ENCODE measurements at regions not wholly inside any gene's neighbourhood (a gene's known extent, or its start where the extent isn't known, plus 50 kb on each side); places are given as distances from the start of the nearest gene placed in this dataset.

- no peak for DNase-seq (ENCODE audit: low read depth, low spot score)
- POLR2A ChIA-PET, result interaction anchor here (1.1 kb wide), 1 partner anchor 12 kb away, joined by 3 read pairs; no protein-coding TSS in a partner anchor
- CTCF ChIA-PET, result interaction anchor here (1.2 kb wide), 1 partner anchor 70 kb away, joined by 3 read pairs; no protein-coding TSS in a partner anchor
- no peak for TF ChIP-seq CTCF (IDR thresholded peaks at IDR 0.05; ENCODE audit: insufficient read depth, low read length, missing control alignments)
- H3K4me3 ChIP-seq (ENCODE audit: low read depth, low read length), result no peak overlapping the region
Observed at GRCh38 chr2:240212425-240213225, 72.2 kb upstream of the OTOS start.

GRCh38 chr2:240213226-240213475 lies 72.7 kb upstream of the OTOS start:
- H3K4me3 ChIP-seq (ENCODE audit: low read depth, low read length), result no peak overlapping the region
- ChIA-PET POLR2A (interaction anchor here (1.1 kb wide), 1 partner anchor 12 kb away, joined by 3 read pairs; no protein-coding TSS in a partner anchor), CTCF (interaction anchor here (3.8 kb wide), 1 partner anchor 20 kb away, joined by 19 read pairs; no protein-coding TSS in a partner anchor)
- no peak for TF ChIP-seq CTCF (IDR thresholded peaks at IDR 0.05; ENCODE audit: insufficient read depth, low read length, missing control alignments)
- no peak for DNase-seq (ENCODE audit: low read depth, low spot score)

GRCh38 chr2:240213476-240214421 lies 73.3 kb upstream of the OTOS start:
- ChIA-PET CTCF (interaction anchor here (1.8 to 3.8 kb wide), 2 partner anchors 12 to 19 kb away, joined by 5 to 19 read pairs; no protein-coding TSS in a partner anchor), POLR2A (interaction anchor here (1.1 kb wide), 1 partner anchor 11 kb away, joined by 3 read pairs; no protein-coding TSS in a partner anchor)
- no peak for TF ChIP-seq CTCF (IDR thresholded peaks at IDR 0.05; ENCODE audit: insufficient read depth, low read length, missing control alignments)
- no peak overlapping the region for H3K4me3 ChIP-seq (ENCODE audit: low read depth, low read length)
- DNase-seq (ENCODE audit: low read depth, low spot score), result no peak

- H3K4me3 ChIP-seq (ENCODE audit: low read depth, low read length), result no peak overlapping the region
- POLR2A ChIA-PET, result no interaction called here
- TF ChIP-seq CTCF (IDR thresholded peaks at IDR 0.05; ENCODE audit: insufficient read depth, low read length, missing control alignments), result no peak
- no peak for DNase-seq (ENCODE audit: low read depth, low spot score)
- CTCF ChIA-PET, result interaction anchor here (0.7 to 3.8 kb wide), 3 partner anchors 10 to 224 kb away, joined by 3 to 19 read pairs (median 5); no protein-coding TSS in a partner anchor
Observed at GRCh38 chr2:240214790-240215675, 74.6 kb upstream of the OTOS start.

- DNase-seq (ENCODE audit: low read depth, low spot score), result no peak
- POLR2A ChIA-PET, result no interaction called here
- CTCF ChIA-PET, result interaction anchor here (3.8 kb wide), 1 partner anchor 17 kb away, joined by 19 read pairs; no protein-coding TSS in a partner anchor
Observed at GRCh38 chr2:240215676-240216051, 75.2 kb upstream of the OTOS start.

More at GRCh38 chr2:240215676-240216051, 75.2 kb upstream of the OTOS start:
- no peak for TF ChIP-seq CTCF (IDR thresholded peaks at IDR 0.05; ENCODE audit: insufficient read depth, low read length, missing control alignments)
- no peak overlapping the region for H3K4me3 ChIP-seq (ENCODE audit: low read depth, low read length)

Measured in AG04449 (cell line).